Liver (tissue), 8 donors: ENCODE measurements at regions not wholly inside any gene's neighbourhood (a gene's known extent, or its start where the extent isn't known, plus 50 kb on each side); places are given as distances from the start of the nearest gene placed in this dataset.

Source experiments
- DNase-seq: peaks from one replicate; pipeline ENCODE4 v3.0.0-alpha.2; 2017; ENCODE audit warnings: low spot score
- H3K27ac ChIP-seq, 2 donors: one replicate each; pipeline ENCODE4 v1.7.0; 2013; ENCODE audit warnings: inconsistent platforms in 2 of 2, low read length in 2 of 2, control low read depth in 1 of 2, low read depth in 1 of 2, mild to moderate bottlenecking in 1 of 2
- H3K27me3 ChIP-seq, 4 donors: one replicate each; pipeline versions ENCODE4 v1.6.1 to v1.7.0; 2013; ENCODE audit warnings: low read length in 3 of 4, inconsistent platforms in 1 of 4, mild to moderate bottlenecking in 1 of 4, moderate library complexity in 1 of 4; ENCODE audit not compliant: control insufficient read depth in 4 of 4, insufficient read depth in 4 of 4
- H3K36me3 ChIP-seq, 4 donors: one replicate each; pipeline versions ENCODE4 v1.6.1 to v1.7.0; 2013; ENCODE audit warnings: low read length in 3 of 4, mild to moderate bottlenecking in 3 of 4, low read depth in 1 of 4, moderate library complexity in 1 of 4; ENCODE audit not compliant: control insufficient read depth in 4 of 4, insufficient read depth in 3 of 4
- H3K4me1 ChIP-seq, 4 donors: one replicate each; pipeline versions ENCODE4 v1.6.1 to v1.7.0; 2013; ENCODE audit warnings: low read length in 3 of 4, mild to moderate bottlenecking in 3 of 4, moderate library complexity in 1 of 4; ENCODE audit not compliant: control insufficient read depth in 4 of 4, insufficient read depth in 4 of 4
- H3K4me3 ChIP-seq, 3 donors: one replicate each; pipeline versions ENCODE4 v1.6.1 to v1.7.0; 2013; ENCODE audit warnings: low read length in 3 of 3, control low read depth in 1 of 3, low read depth in 1 of 3, mild to moderate bottlenecking in 1 of 3
- H3K9ac ChIP-seq, 2 donors: one replicate each; pipeline ENCODE4 v1.7.0; 2013; ENCODE audit warnings: low read length in 2 of 2, mild to moderate bottlenecking in 2 of 2, moderate library complexity in 2 of 2, control low read depth in 1 of 2, low read depth in 1 of 2
- H3K9me3 ChIP-seq, 4 donors: one replicate each; pipeline versions ENCODE4 v1.6.1 to v1.7.0; 2013; ENCODE audit warnings: low read length in 3 of 4; ENCODE audit not compliant: control insufficient read depth in 4 of 4
- EGR1 ChIP-seq, 2 donors: IDR thresholded peaks; 2 replicates each; pipeline ENCODE4 v1.6.1; 2016 to 2018; ENCODE audit warnings: antibody characterized with exemption in 2 of 2, low read depth in 2 of 2
- FOXA1 ChIP-seq: IDR thresholded peaks from 2 replicates; pipeline ENCODE4 v1.6.1; 2016; ENCODE audit warnings: antibody characterized with exemption
- FOXA2 ChIP-seq: IDR thresholded peaks from 2 replicates; pipeline ENCODE4 v1.6.1; 2016; ENCODE audit warnings: antibody characterized with exemption
- GABPA ChIP-seq, 2 donors: IDR thresholded peaks in 1 of 2; conservative IDR thresholded peaks in 1 of 2; 2 replicates each; pipeline ENCODE4 v1.6.1; 2016; ENCODE audit warnings: antibody characterized with exemption in 2 of 2, mild to moderate bottlenecking in 1 of 2, moderate library complexity in 1 of 2
- HNF4A ChIP-seq, 2 donors: conservative IDR thresholded peaks; 2 replicates each; pipeline ENCODE4 v1.6.1; 2016; ENCODE audit warnings: antibody characterized with exemption in 2 of 2, mild to moderate bottlenecking in 2 of 2
- HNF4G ChIP-seq: IDR thresholded peaks from 2 replicates; pipeline ENCODE4 v1.6.1; 2016; ENCODE audit warnings: antibody characterized with exemption
- JUND ChIP-seq, 2 donors: IDR thresholded peaks; 2 replicates each; pipeline ENCODE4 v1.6.1; 2016; ENCODE audit warnings: antibody characterized with exemption in 2 of 2
- NR2F2 ChIP-seq: IDR thresholded peaks from 2 replicates; pipeline ENCODE4 v1.6.1; 2016; ENCODE audit warnings: antibody characterized with exemption
- RAD21 ChIP-seq, 2 donors: IDR thresholded peaks; 2 replicates each; pipeline ENCODE4 v1.6.1; 2016; ENCODE audit warnings: antibody characterized with exemption in 2 of 2, mild to moderate bottlenecking in 2 of 2
- RXRA ChIP-seq, 2 donors: IDR thresholded peaks; 2 replicates each; pipeline ENCODE4 v1.6.1; 2017 to 2018; ENCODE audit warnings: antibody characterized with exemption in 2 of 2, mild to moderate bottlenecking in 1 of 2
- SP1 ChIP-seq: IDR thresholded peaks from 2 replicates; pipeline ENCODE4 v1.6.1; 2018; ENCODE audit warnings: antibody characterized with exemption, mild to moderate bottlenecking
- TAF1 ChIP-seq: conservative IDR thresholded peaks from 2 replicates; pipeline ENCODE4 v1.6.1; 2016; ENCODE audit warnings: antibody characterized with exemption, mild to moderate bottlenecking
- YY1 ChIP-seq: IDR thresholded peaks from 2 replicates; pipeline ENCODE4 v1.6.1; 2016; ENCODE audit warnings: antibody characterized with exemption, mild to moderate bottlenecking
- WGBS: extraction: QIAGEN DNeasy Blood & Tissue Kit; methylation state at CpG from one replicate; pipeline ENCODE4 v1.1.7; 2013; 5-methylcytosine and 5-hydroxymethylcytosine counted together
- TF ChIP-seq, protein P1 (sequence below): IDR thresholded peaks from 2 replicates; pipeline ENCODE4 v1.6.1; 2016; ENCODE audit warnings: antibody characterized with exemption
- TF ChIP-seq, protein P2 (sequence below): IDR thresholded peaks from 2 replicates; pipeline ENCODE4 v1.6.1; 2016; ENCODE audit warnings: antibody characterized with exemption
- TF ChIP-seq, protein P3 (sequence below): IDR thresholded peaks from 2 replicates; pipeline ENCODE4 v1.6.1; 2016; ENCODE audit warnings: antibody characterized with exemption
- TF ChIP-seq, protein P4 (sequence below): fragments of 150-350 bp; IDR thresholded peaks from 2 replicates; pipeline ENCODE4 v1.5.1; 2017; ENCODE audit warnings: improper control_type of control experiment, low read depth, low read length; ENCODE audit not compliant: missing input control
- TF ChIP-seq, protein P5 (sequence below): IDR thresholded peaks from 2 replicates; pipeline ENCODE4 v1.6.1; 2016; ENCODE audit warnings: antibody characterized with exemption, mild to moderate bottlenecking
- donor health status: healthy.
- donor health status: healthy.
- donor health status: healthy.
- donor health status: healthy.
- donor health status: healthy.

DNA sequence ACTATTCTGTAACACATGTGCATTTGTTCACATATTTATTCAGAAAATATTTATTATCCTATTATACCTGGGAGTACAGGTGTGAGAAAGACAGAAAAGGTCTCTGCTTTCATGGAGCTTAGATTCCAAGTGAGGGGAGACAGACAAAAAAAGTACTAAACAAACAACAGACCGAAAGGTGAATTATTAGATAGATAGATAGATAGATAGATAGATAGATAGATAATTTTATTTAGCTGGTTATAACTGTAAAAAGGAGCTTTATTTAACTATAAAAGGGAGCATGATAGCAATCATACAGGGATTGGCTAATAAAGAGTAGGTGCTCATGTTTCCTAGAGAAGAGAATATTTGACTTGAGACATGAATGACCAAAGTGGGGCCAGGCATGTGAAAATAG is 119.4 kb downstream of the TNFSF18 start:
- no peaks in the 10 kb centered on the region for H3K27me3 ChIP-seq
- WGBS = 94% methylated on average over 1 of the region's 1 CpG
- DNase-seq = no peak
- H3K27ac ChIP-seq = no peak overlapping the region
- no peaks in the 10 kb centered on the region for H3K4me1 ChIP-seq
- no peaks in the 10 kb centered on the region for H3K9me3 ChIP-seq
- TF ChIP-seq FOXA2 = no peak
- no peak for TF ChIP-seq TAF1
- TF ChIP-seq FOXA1 = no peak
- TF ChIP-seq, protein P1, sequence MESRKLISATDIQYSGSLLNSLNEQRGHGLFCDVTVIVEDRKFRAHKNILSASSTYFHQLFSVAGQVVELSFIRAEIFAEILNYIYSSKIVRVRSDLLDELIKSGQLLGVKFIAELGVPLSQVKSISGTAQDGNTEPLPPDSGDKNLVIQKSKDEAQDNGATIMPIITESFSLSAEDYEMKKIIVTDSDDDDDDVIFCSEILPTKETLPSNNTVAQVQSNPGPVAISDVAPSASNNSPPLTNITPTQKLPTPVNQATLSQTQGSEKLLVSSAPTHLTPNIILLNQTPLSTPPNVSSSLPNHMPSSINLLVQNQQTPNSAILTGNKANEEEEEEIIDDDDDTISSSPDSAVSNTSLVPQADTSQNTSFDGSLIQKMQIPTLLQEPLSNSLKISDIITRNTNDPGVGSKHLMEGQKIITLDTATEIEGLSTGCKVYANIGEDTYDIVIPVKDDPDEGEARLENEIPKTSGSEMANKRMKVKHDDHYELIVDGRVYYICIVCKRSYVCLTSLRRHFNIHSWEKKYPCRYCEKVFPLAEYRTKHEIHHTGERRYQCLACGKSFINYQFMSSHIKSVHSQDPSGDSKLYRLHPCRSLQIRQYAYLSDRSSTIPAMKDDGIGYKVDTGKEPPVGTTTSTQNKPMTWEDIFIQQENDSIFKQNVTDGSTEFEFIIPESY = no peak
- TF ChIP-seq, protein P2, sequence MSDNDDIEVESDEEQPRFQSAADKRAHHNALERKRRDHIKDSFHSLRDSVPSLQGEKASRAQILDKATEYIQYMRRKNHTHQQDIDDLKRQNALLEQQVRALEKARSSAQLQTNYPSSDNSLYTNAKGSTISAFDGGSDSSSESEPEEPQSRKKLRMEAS = no peak
- TF ChIP-seq HNF4A (conservative IDR thresholded peaks at IDR 0.05) = no peak
- TF ChIP-seq, protein P3, sequence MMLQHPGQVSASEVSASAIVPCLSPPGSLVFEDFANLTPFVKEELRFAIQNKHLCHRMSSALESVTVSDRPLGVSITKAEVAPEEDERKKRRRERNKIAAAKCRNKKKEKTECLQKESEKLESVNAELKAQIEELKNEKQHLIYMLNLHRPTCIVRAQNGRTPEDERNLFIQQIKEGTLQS = no peak
- TF ChIP-seq YY1 = no peak
- no peak for TF ChIP-seq NR2F2
- TF ChIP-seq HNF4G = no peak
- no peak for TF ChIP-seq SP1
- TF ChIP-seq EGR1 (IDR thresholded peaks at IDR 0.05; ENCODE audit: low read depth in 2 of 2) = no peak
- no peak for TF ChIP-seq RXRA (IDR thresholded peaks at IDR 0.05)
- TF ChIP-seq, protein P4, sequence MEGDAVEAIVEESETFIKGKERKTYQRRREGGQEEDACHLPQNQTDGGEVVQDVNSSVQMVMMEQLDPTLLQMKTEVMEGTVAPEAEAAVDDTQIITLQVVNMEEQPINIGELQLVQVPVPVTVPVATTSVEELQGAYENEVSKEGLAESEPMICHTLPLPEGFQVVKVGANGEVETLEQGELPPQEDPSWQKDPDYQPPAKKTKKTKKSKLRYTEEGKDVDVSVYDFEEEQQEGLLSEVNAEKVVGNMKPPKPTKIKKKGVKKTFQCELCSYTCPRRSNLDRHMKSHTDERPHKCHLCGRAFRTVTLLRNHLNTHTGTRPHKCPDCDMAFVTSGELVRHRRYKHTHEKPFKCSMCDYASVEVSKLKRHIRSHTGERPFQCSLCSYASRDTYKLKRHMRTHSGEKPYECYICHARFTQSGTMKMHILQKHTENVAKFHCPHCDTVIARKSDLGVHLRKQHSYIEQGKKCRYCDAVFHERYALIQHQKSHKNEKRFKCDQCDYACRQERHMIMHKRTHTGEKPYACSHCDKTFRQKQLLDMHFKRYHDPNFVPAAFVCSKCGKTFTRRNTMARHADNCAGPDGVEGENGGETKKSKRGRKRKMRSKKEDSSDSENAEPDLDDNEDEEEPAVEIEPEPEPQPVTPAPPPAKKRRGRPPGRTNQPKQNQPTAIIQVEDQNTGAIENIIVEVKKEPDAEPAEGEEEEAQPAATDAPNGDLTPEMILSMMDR = no peak
- TF ChIP-seq JUND (IDR thresholded peaks at IDR 0.05) = no peak
- TF ChIP-seq, protein P5, sequence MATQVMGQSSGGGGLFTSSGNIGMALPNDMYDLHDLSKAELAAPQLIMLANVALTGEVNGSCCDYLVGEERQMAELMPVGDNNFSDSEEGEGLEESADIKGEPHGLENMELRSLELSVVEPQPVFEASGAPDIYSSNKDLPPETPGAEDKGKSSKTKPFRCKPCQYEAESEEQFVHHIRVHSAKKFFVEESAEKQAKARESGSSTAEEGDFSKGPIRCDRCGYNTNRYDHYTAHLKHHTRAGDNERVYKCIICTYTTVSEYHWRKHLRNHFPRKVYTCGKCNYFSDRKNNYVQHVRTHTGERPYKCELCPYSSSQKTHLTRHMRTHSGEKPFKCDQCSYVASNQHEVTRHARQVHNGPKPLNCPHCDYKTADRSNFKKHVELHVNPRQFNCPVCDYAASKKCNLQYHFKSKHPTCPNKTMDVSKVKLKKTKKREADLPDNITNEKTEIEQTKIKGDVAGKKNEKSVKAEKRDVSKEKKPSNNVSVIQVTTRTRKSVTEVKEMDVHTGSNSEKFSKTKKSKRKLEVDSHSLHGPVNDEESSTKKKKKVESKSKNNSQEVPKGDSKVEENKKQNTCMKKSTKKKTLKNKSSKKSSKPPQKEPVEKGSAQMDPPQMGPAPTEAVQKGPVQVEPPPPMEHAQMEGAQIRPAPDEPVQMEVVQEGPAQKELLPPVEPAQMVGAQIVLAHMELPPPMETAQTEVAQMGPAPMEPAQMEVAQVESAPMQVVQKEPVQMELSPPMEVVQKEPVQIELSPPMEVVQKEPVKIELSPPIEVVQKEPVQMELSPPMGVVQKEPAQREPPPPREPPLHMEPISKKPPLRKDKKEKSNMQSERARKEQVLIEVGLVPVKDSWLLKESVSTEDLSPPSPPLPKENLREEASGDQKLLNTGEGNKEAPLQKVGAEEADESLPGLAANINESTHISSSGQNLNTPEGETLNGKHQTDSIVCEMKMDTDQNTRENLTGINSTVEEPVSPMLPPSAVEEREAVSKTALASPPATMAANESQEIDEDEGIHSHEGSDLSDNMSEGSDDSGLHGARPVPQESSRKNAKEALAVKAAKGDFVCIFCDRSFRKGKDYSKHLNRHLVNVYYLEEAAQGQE = no peak
- no peak for TF ChIP-seq RAD21 (IDR thresholded peaks at IDR 0.05)
- TF ChIP-seq GABPA (IDR thresholded peaks at IDR 0.05 in 1 of 2, conservative IDR thresholded peaks at IDR 0.05 in 1 of 2) = no peak
- H3K36me3 ChIP-seq = no peaks in the 10 kb centered on the region
- H3K9ac ChIP-seq = no peak overlapping the region
- H3K4me3 ChIP-seq = no peak overlapping the region
